K562 (cell line): ENCODE measurements at regions not wholly inside any gene's neighbourhood (a gene's known extent, or its start where the extent isn't known, plus 50 kb on each side); places are given as distances from the start of the nearest gene placed in this dataset.

Experiments
- ATF1 ChIP-seq, 2 experiments: fragments of 450-650 bp in 1 of 2; IDR thresholded peaks; 2 replicates each; pipeline ENCODE4 v1.6.1; 2016; ENCODE audit warnings: missing compliant biosample characterization in 1 of 2, missing genetic modification characterization in 1 of 2
- ATF4 ChIP-seq: fragments of 450-650 bp; formaldehyde crosslinking; IDR thresholded peaks from 2 replicates; pipeline ENCODE4 v1.4.0; 2022; ENCODE audit warnings: mild to moderate bottlenecking, moderate library complexity
- BMI1 ChIP-seq: fragments of 150-350 bp; IDR thresholded peaks from 2 replicates; pipeline ENCODE4 v1.6.1; 2014; ENCODE audit warnings: low read length
- FOXK2 ChIP-seq, 2 experiments: fragments of 450-650 bp; IDR thresholded peaks in 1 of 2; conservative IDR thresholded peaks in 1 of 2; 2 replicates each; pipeline ENCODE4 v1.6.1; 2016; ENCODE audit warnings: low read depth in 2 of 2, mild to moderate bottlenecking in 1 of 2
- HDAC1 ChIP-seq, 2 experiments: fragments of 450-650 bp; IDR thresholded peaks; 2 replicates each; pipeline ENCODE4 v1.6.1; 2016 to 2017; ENCODE audit warnings: inconsistent platforms in 1 of 2, mild to moderate bottlenecking in 1 of 2, moderate library complexity in 1 of 2
- PHB ChIP-seq: fragments of 250-450 bp; sonication (Bioruptor Pico); IDR thresholded peaks from 2 replicates; pipeline ENCODE4 v1.5.0; 2021
- SMAD2 ChIP-seq: fragments of 150-350 bp; IDR thresholded peaks from 2 replicates; pipeline ENCODE4 v1.6.1; 2014; ENCODE audit warnings: low read depth, mild to moderate bottlenecking, low read length
- SMARCE1 ChIP-seq: fragments of 450-650 bp; IDR thresholded peaks from 2 replicates; pipeline ENCODE4 v1.7.1; 2016; ENCODE audit warnings: mild to moderate bottlenecking
- THAP7 ChIP-seq: fragments of 250-450 bp; sonication (Bioruptor Pico); IDR thresholded peaks from 2 replicates; pipeline ENCODE4 v1.5.0; 2021
- TOE1 ChIP-seq, 2 experiments: fragments of 450-650 bp in 1 of 2; sonication (generic) in 1 of 2; formaldehyde crosslinking in 1 of 2; IDR thresholded peaks; 2 replicates each; pipeline versions ENCODE4 v1.7.1 to v1.8.0; 2016 to 2022; ENCODE audit warnings: borderline replicate concordance in 2 of 2, mild to moderate bottlenecking in 2 of 2, antibody characterized with exemption in 1 of 2, inconsistent platforms in 1 of 2, low read depth in 1 of 2, missing genetic modification reagents in 1 of 2, moderate library complexity in 1 of 2
- ZBTB43 ChIP-seq: sonication (generic); formaldehyde crosslinking; IDR thresholded peaks from 2 replicates; pipeline ENCODE4 v1.8.0; 2023; ENCODE audit warnings: mild to moderate bottlenecking, missing genetic modification reagents
- ZNF318 ChIP-seq, 2 experiments: fragments of 450-650 bp; IDR thresholded peaks; 2 replicates each; pipeline ENCODE4 v1.6.1; 2016; ENCODE audit warnings: mild to moderate bottlenecking in 2 of 2, borderline replicate concordance in 1 of 2, low read depth in 1 of 2, moderate library complexity in 1 of 2
- ZZZ3 ChIP-seq: fragments of 450-650 bp; IDR thresholded peaks from 2 replicates; pipeline ENCODE4 v1.6.1; 2016; ENCODE audit warnings: antibody characterized with exemption, mild to moderate bottlenecking, moderate library complexity

- TF ChIP-seq THAP7 (CRISPR knock-in tag) (no peak), FOXK2 (conservative IDR thresholded peaks at IDR 0.05 in 1 of 2, IDR thresholded peaks at IDR 0.05 in 1 of 2; ENCODE audit: low read depth in 2 of 2) (peak in 1 of 2 experiments; percentile 37; a peak in 1 of 4 replicates), ATF1 (CRISPR knock-in tag; IDR thresholded peaks at IDR 0.05) (no peak), ATF1 (tag; IDR thresholded peaks at IDR 0.05) (0 out of 2 replicates have a peak, but pooled peaks have one; percentile 26), HDAC1 (IDR thresholded peaks at IDR 0.05) (peak in 1 of 2 experiments; percentile 78; a peak in 2 of 4 replicates), SMARCE1 (peak; percentile 46; the same call in 1 of the 2 replicates), ATF4 (CRISPR knock-in tag) (no peak), PHB (CRISPR knock-in tag) (no peak), ZBTB43 (CRISPR knock-in tag) (no peak), BMI1 (no peak), SMAD2 (no peak), ZNF318 (IDR thresholded peaks at IDR 0.05; ENCODE audit: borderline replicate concordance in 1 of 2, low read depth in 1 of 2) (no peak), TOE1 (IDR thresholded peaks at IDR 0.05; ENCODE audit: borderline replicate concordance) (no peak), TOE1 (CRISPR knock-in tag; IDR thresholded peaks at IDR 0.05; ENCODE audit: borderline replicate concordance, low read depth) (no peak), ZZZ3 (no peak)
These were observed 70.6 kb downstream of the CCDC71L start (continued) for GRCh38 chr7:106590209-106590816.
